ENCODE measurements at regions not wholly inside any gene's neighbourhood (a gene's known extent, or its start where the extent isn't known, plus 50 kb on each side); places are given as distances from the start of the nearest gene placed in this dataset.
"Not testable (repeated sequence)": the region's sequence is repeated elsewhere in the genome, so short reads cannot be mapped to it uniquely, and the experiment has no call there.

- no peak overlapping the region for H3K27ac Mint-ChIP-seq
- DNase-seq (no peak), ATAC-seq (replicated peaks in 1 of 2) (no peak)
- H3K27me3 Mint-ChIP-seq (ENCODE audit: low read depth) = no peaks in the 10 kb centered on the region
- no peaks in the 10 kb centered on the region for H3K9me3 Mint-ChIP-seq
- no peaks in the 10 kb centered on the region for H3K4me1 Mint-ChIP-seq (ENCODE audit: low read depth)
- no peak overlapping the region for H3K4me3 Mint-ChIP-seq
- H3K36me3 Mint-ChIP-seq (ENCODE audit: insufficient read depth in 2 of 2) = no peaks in the 10 kb centered on the region
Observed at GRCh38 chr18:1710114-1710513, 805.4 kb downstream of the ADCYAP1 start.

DNA sequence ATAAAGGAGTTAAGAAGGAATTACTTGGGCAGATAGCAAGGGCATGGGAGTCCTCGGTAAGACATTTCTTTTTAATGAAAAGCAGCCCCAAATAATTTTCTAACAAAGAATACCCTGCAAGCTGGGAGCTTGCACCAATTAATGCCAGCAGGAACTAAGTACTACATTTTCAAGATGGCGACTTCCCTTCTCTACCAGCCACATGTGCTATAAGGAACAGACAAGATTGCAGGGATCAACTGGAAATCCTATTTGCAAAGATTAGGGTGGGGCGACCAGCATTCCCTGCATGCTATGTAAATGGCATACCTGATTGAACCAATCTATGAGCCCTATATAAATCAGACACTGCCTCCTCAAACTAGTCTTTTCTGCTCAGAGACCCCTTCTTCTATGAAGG lies 827.5 kb downstream of the ADCYAP1 start:
- DNase-seq (no peak), ATAC-seq (replicated peaks in 1 of 2) (no peak)
- Mint-ChIP-seq H3K27ac (no peak overlapping the region), H3K4me1 (ENCODE audit: low read depth) (no peaks in the 10 kb centered on the region), H3K4me3 (no peak overlapping the region), H3K9me3 (peaks cover 8% of the 10 kb centered on the region in 2 donors), H3K27me3 (ENCODE audit: low read depth) (no peaks in the 10 kb centered on the region), H3K36me3 (ENCODE audit: insufficient read depth in 2 of 2) (no peaks in the 10 kb centered on the region)

GRCh38 chr18:1746131-1746530 lies 825.2 kb downstream of the METTL4 start:
- Mint-ChIP-seq H3K4me1 (ENCODE audit: low read depth) (no peaks in the 10 kb centered on the region), H3K4me3 (no peak overlapping the region), H3K27ac (no peak overlapping the region), H3K27me3 (ENCODE audit: low read depth) (no peaks in the 10 kb centered on the region), H3K36me3 (ENCODE audit: insufficient read depth in 2 of 2) (no peaks in the 10 kb centered on the region), H3K9me3 (peaks cover 2 to 8% of the 10 kb centered on the region in 2 donors)
- DNase-seq = no peak
- no peak for ATAC-seq (replicated peaks in 1 of 2)

DNA sequence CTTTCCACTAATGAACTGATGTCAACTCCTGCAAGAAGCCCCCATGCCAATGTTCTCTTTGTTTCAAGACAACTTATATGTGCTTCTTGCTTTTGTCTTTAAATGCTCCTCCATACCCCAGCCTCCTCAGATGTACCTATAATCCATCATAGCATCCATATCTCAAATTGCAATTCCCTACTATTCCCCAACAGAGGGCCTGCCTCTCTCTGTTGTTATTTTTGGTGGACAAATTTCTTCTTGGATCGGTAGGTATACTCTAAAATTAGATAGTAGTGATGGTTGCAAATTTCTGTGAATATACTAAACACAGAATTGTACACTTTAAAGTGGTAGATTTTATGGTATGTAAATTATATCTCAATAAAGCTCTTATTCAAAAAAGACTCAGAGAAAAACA lies 820.1 kb downstream of the METTL4 start:
- Mint-ChIP-seq H3K36me3 (ENCODE audit: insufficient read depth in 2 of 2) (no peaks in the 10 kb centered on the region), H3K4me3 (no peak overlapping the region), H3K4me1 (ENCODE audit: low read depth) (no peaks in the 10 kb centered on the region), H3K27me3 (ENCODE audit: low read depth) (no peaks in the 10 kb centered on the region), H3K9me3 (peaks cover 2 to 9% of the 10 kb centered on the region in 2 donors), H3K27ac (no peak overlapping the region)
- DNase-seq (no peak), ATAC-seq (replicated peaks in 1 of 2) (no peak)

GRCh38 chr18:1760901-1761300 lies 810.4 kb downstream of the METTL4 start:
- Mint-ChIP-seq H3K4me3 (no peak overlapping the region), H3K4me1 (ENCODE audit: low read depth) (no peaks in the 10 kb centered on the region), H3K27me3 (ENCODE audit: low read depth) (no peaks in the 10 kb centered on the region), H3K36me3 (ENCODE audit: insufficient read depth in 2 of 2) (no peaks in the 10 kb centered on the region), H3K9me3 (no peaks in the 10 kb centered on the region), H3K27ac (no peak overlapping the region)
- no peak for DNase-seq
- ATAC-seq (replicated peaks in 1 of 2) = no peak

- DNase-seq = no peak
- Mint-ChIP-seq H3K9me3 (peaks cover 3 to 5% of the 10 kb centered on the region in 2 donors), H3K4me3 (no peak overlapping the region), H3K4me1 (ENCODE audit: low read depth) (no peaks in the 10 kb centered on the region), H3K27ac (no peak overlapping the region), H3K36me3 (ENCODE audit: insufficient read depth in 2 of 2) (no peaks in the 10 kb centered on the region), H3K27me3 (ENCODE audit: low read depth) (no peaks in the 10 kb centered on the region)
- no peak for ATAC-seq (replicated peaks in 1 of 2)
Observed at GRCh38 chr18:1774261-1774660, 797.0 kb downstream of the METTL4 start.

- no peaks in the 10 kb centered on the region for H3K4me1 Mint-ChIP-seq (ENCODE audit: low read depth)
- no peaks in the 10 kb centered on the region for H3K27me3 Mint-ChIP-seq (ENCODE audit: low read depth)
- DNase-seq = no peak
- peaks cover 3 to 5% of the 10 kb centered on the region in 2 donors for H3K9me3 Mint-ChIP-seq
- H3K27ac Mint-ChIP-seq = no peak overlapping the region
- H3K36me3 Mint-ChIP-seq (ENCODE audit: insufficient read depth in 2 of 2) = no peaks in the 10 kb centered on the region
- H3K4me3 Mint-ChIP-seq = no peak overlapping the region
- no peak for ATAC-seq (replicated peaks in 1 of 2)
Observed at GRCh38 chr18:1777843-1778242, 793.5 kb downstream of the METTL4 start.

DNA sequence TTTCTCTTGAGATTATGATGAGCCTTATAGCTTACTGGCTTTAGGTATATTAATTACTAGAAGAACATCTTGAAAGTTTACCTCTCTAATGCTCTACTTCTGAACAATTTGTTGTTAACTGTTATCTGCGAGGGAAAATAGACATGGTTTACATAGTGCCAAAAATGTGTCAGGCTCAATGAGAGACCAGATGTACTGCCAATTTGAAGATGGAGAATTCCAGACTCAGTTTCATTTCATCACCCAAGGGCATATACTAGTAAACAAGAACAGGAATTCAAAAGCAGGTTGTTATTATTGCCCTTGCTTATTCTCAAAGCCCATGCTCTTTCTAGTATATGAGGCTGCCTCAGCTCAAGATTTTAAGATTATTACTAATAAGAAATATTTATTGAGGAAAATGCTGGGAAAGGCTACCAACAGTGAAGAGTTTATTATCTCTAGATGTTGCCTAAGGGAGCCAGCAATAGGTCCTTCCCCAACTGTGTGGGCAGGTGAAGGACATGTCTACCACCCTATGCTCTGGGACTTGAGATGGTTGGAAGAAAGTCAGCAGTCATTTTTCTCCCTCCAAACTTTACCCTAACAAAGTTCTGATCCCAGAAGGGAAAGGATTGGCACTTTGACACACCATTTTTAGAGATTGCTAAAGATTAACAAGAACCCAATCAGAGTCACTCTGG lies 792.7 kb downstream of the METTL4 start:
- Mint-ChIP-seq H3K9me3 (peaks cover 5% of the 10 kb centered on the region in 2 donors), H3K4me1 (ENCODE audit: low read depth) (no peaks in the 10 kb centered on the region), H3K4me3 (no peak overlapping the region), H3K27ac (no peak overlapping the region), H3K27me3 (ENCODE audit: low read depth) (no peaks in the 10 kb centered on the region), H3K36me3 (ENCODE audit: insufficient read depth in 2 of 2) (no peaks in the 10 kb centered on the region)
- no peak for DNase-seq
- no peak for ATAC-seq (replicated peaks in 1 of 2)

DNA sequence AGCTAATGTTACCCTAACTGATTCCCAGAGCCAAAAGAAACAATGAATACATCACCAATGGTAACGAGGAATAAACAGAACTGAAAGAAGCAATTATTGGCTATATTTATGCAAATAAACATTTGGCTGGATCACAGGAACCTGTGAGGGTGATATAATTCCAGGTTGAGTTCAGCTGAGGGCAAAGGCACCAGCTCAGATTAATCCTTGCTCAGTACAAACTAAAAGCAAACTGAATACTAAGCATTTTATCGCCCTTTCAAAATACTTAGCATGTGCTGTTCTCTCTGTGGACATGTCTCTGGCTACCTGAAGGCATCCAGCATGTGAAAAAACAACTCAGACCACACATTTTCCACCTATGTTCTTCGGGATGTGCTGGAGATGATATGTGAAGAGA lies 791.7 kb downstream of the METTL4 start:
- Mint-ChIP-seq H3K27ac (no peak overlapping the region), H3K4me1 (ENCODE audit: low read depth) (no peaks in the 10 kb centered on the region), H3K27me3 (ENCODE audit: low read depth) (no peaks in the 10 kb centered on the region), H3K36me3 (ENCODE audit: insufficient read depth in 2 of 2) (no peaks in the 10 kb centered on the region), H3K9me3 (peaks cover 5% of the 10 kb centered on the region in 2 donors), H3K4me3 (no peak overlapping the region)
- DNase-seq (no peak), ATAC-seq (replicated peaks in 1 of 2) (no peak)

GRCh38 chr18:1784113-1784512 lies 787.2 kb downstream of the METTL4 start:
- H3K4me1 Mint-ChIP-seq (ENCODE audit: low read depth) = no peaks in the 10 kb centered on the region
- DNase-seq (no peak), ATAC-seq (replicated peaks in 1 of 2) (no peak)
- H3K27me3 Mint-ChIP-seq (ENCODE audit: low read depth) = no peaks in the 10 kb centered on the region
- H3K4me3 Mint-ChIP-seq = no peak overlapping the region
- H3K36me3 Mint-ChIP-seq (ENCODE audit: insufficient read depth in 2 of 2) = no peaks in the 10 kb centered on the region
- H3K9me3 Mint-ChIP-seq = peaks cover 7 to 9% of the 10 kb centered on the region in 2 donors
- H3K27ac Mint-ChIP-seq = no peak overlapping the region

GRCh38 chr18:1785980-1786379 lies 785.3 kb downstream of the METTL4 start:
- H3K27ac Mint-ChIP-seq; DNase-seq; H3K4me3 Mint-ChIP-seq; H3K36me3 Mint-ChIP-seq (ENCODE audit: insufficient read depth in 2 of 2); H3K4me1 Mint-ChIP-seq (ENCODE audit: low read depth); H3K9me3 Mint-ChIP-seq; ATAC-seq (replicated peaks in 1 of 2); H3K27me3 Mint-ChIP-seq (ENCODE audit: low read depth): not testable (repeated sequence)

DNA sequence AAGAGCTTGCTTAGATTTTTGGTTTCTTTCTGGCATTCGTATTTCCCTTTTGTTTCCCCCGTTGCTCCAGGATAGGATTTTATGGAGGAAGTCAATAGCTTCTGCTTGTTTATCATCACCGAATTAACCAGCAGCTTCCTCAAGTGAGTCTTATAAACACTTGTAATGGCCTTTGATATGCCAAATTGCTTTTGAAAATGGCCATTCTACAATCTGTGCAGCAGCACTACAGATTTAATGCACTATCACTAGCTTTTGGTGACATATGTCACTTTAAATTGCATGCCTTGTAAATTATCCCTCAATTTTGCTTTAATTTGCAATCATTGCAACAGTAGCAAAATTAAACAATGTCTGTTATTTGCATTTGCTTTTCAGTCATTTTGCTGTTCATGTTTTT lies 774.7 kb downstream of the METTL4 start:
- H3K27me3 Mint-ChIP-seq (ENCODE audit: low read depth) = no peaks in the 10 kb centered on the region
- H3K4me3 Mint-ChIP-seq = no peak overlapping the region
- no peaks in the 10 kb centered on the region for H3K36me3 Mint-ChIP-seq (ENCODE audit: insufficient read depth in 2 of 2)
- H3K27ac Mint-ChIP-seq = no peak overlapping the region
- ATAC-seq (replicated peaks in 1 of 2) (no peak), DNase-seq (no peak)
- H3K4me1 Mint-ChIP-seq (ENCODE audit: low read depth) = no peaks in the 10 kb centered on the region
- H3K9me3 Mint-ChIP-seq = peaks cover 0 to 2% of the 10 kb centered on the region in 2 donors

- H3K36me3 Mint-ChIP-seq (ENCODE audit: insufficient read depth in 2 of 2) = no peaks in the 10 kb centered on the region
- no peaks in the 10 kb centered on the region for H3K27me3 Mint-ChIP-seq (ENCODE audit: low read depth)
- no peak overlapping the region for H3K4me3 Mint-ChIP-seq
- H3K4me1 Mint-ChIP-seq (ENCODE audit: low read depth) = no peaks in the 10 kb centered on the region
- DNase-seq = no peak
- no peak for ATAC-seq (replicated peaks in 1 of 2)
- no peak overlapping the region for H3K27ac Mint-ChIP-seq
- H3K9me3 Mint-ChIP-seq = peaks cover 0 to 2% of the 10 kb centered on the region in 2 donors
Observed at GRCh38 chr18:1797235-1797634, 774.1 kb downstream of the METTL4 start.

- H3K27me3 Mint-ChIP-seq (ENCODE audit: low read depth) = no peaks in the 10 kb centered on the region
- DNase-seq (no peak), ATAC-seq (replicated peaks in 1 of 2) (no peak)
- H3K27ac Mint-ChIP-seq = no peak overlapping the region
- no peaks in the 10 kb centered on the region for H3K4me1 Mint-ChIP-seq (ENCODE audit: low read depth)
- H3K9me3 Mint-ChIP-seq = no peaks in the 10 kb centered on the region
- no peaks in the 10 kb centered on the region for H3K36me3 Mint-ChIP-seq (ENCODE audit: insufficient read depth in 2 of 2)
- H3K4me3 Mint-ChIP-seq = no peak overlapping the region
Observed at GRCh38 chr18:1805521-1805920, 765.8 kb downstream of the METTL4 start.
